ENCODE measurements at regions not wholly inside any gene's neighbourhood (a gene's known extent, or its start where the extent isn't known, plus 50 kb on each side); places are given as distances from the start of the nearest gene placed in this dataset.
"Not testable (repeated sequence)": the region's sequence is repeated elsewhere in the genome, so short reads cannot be mapped to it uniquely, and the experiment has no call there.

DNA sequence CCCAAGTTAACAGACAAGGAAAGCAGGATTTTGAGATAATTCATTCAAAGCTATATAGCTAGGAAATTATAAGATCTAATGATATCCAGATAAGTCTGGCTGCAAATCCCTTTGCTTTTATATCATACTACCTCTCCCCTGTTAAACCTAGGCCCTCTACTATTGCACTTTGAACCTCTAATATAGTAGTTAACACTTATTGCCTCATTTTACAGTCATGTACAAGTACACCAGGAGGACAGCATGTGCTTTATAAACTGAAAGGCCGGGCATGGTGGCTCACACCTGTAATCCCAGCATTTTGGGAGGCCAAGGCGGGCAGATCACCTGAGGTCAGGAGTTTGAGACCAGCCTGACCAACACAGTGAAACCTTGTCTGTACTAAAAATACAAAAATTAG is 234.4 kb upstream of the EDNRA start:
- H3K27me3 ChIP-seq (ENCODE audit: insufficient read depth, low read length); H3K4me2 ChIP-seq (ENCODE audit: low read length); H3K27ac ChIP-seq (ENCODE audit: low read depth, low read length); H2AFZ ChIP-seq (ENCODE audit: insufficient read depth, low read length, poor library complexity); H3K4ac ChIP-seq (ENCODE audit: low read depth, low read length); H3K14ac ChIP-seq (ENCODE audit: low read length); H4K91ac ChIP-seq (ENCODE audit: low read depth, low read length); H3K4me1 ChIP-seq (ENCODE audit: control insufficient read depth in 1 of 2, insufficient read depth in 2 of 2, low read length in 2 of 2); H3K36me3 ChIP-seq (ENCODE audit: control insufficient read depth in 1 of 2, insufficient read depth in 2 of 2, low read length in 2 of 2); H3K9me3 ChIP-seq (ENCODE audit: insufficient read depth, low read depth, low read length); H2BK5ac ChIP-seq (ENCODE audit: low read depth, low read length, poor library complexity); H3K9ac ChIP-seq (ENCODE audit: low read length); H2BK12ac ChIP-seq (ENCODE audit: low read length); H3K23ac ChIP-seq (ENCODE audit: low read length); H2BK120ac ChIP-seq (ENCODE audit: insufficient read depth, low read length, poor library complexity); H2AK5ac ChIP-seq (ENCODE audit: low read length); DNase-seq; H3K79me2 ChIP-seq (ENCODE audit: control insufficient read depth, insufficient read depth, low read length, poor library complexity); H3K79me1 ChIP-seq (ENCODE audit: low read length); H3K18ac ChIP-seq (ENCODE audit: low read length); H4K12ac ChIP-seq (ENCODE audit: low read depth, low read length); H3K4me3 ChIP-seq (ENCODE audit: low read depth, low read length); H4K8ac ChIP-seq (ENCODE audit: low read depth, low read length): not testable (repeated sequence)
- no CpG with 5 or more reads among the region's 2 CpGs for WGBS (ENCODE audit: extremely low coverage, insufficient coverage, insufficient read length)

DNA sequence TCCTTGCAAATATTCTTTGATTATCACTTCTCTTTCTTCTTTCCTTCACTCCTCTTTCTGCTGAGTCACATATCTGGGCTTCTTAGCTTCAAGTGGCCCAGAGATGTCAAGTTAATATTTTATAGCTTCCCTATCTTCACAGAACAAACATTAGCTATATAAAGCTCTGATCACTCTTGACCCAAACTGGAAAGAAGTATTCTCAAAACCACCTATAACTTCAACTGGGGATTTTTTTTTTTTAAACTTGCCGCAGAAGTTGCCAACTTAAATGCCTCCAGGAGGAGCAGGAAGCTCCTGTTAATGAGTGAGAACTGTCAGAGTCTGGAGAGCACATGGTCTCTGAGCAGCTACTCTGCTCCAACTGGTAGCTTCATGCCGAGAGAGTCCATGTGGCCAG is 233.3 kb upstream of the EDNRA start:
- H2BK12ac ChIP-seq (ENCODE audit: low read length): no peak overlapping the region
- WGBS (ENCODE audit: extremely low coverage, insufficient coverage, insufficient read length): no CpG with 5 or more reads among the region's 2 CpGs
- H3K9me3 ChIP-seq (ENCODE audit: insufficient read depth, low read depth, low read length): no peaks in the 10 kb centered on the region
- no peak overlapping the region for H4K12ac ChIP-seq (ENCODE audit: low read depth, low read length)
- no peaks in the 10 kb centered on the region for H3K36me3 ChIP-seq (ENCODE audit: control insufficient read depth in 1 of 2, insufficient read depth in 2 of 2, low read length in 2 of 2)
- H3K18ac ChIP-seq (ENCODE audit: low read length): no peak overlapping the region
- H3K27ac ChIP-seq (ENCODE audit: low read depth, low read length): no peak overlapping the region
- no peak overlapping the region for H3K9ac ChIP-seq (ENCODE audit: low read length)
- H2AK5ac ChIP-seq (ENCODE audit: low read length): no peak overlapping the region
- no peak overlapping the region for H4K8ac ChIP-seq (ENCODE audit: low read depth, low read length)
- no peaks in the 10 kb centered on the region for H3K79me2 ChIP-seq (ENCODE audit: control insufficient read depth, insufficient read depth, low read length, poor library complexity)
- H2BK5ac ChIP-seq (ENCODE audit: low read depth, low read length, poor library complexity): no peak overlapping the region
- no peak overlapping the region for H3K23ac ChIP-seq (ENCODE audit: low read length)
- no peak overlapping the region for H3K4me2 ChIP-seq (ENCODE audit: low read length)
- no peak overlapping the region for H3K14ac ChIP-seq (ENCODE audit: low read length)
- no peak overlapping the region for H3K4me3 ChIP-seq (ENCODE audit: low read depth, low read length)
- H3K4me1 ChIP-seq (ENCODE audit: control insufficient read depth in 1 of 2, insufficient read depth in 2 of 2, low read length in 2 of 2): peaks cover 0 to 2% of the 10 kb centered on the region in 2 experiments
- no peaks in the 10 kb centered on the region for H3K27me3 ChIP-seq (ENCODE audit: insufficient read depth, low read length)
- no peak overlapping the region for H2AFZ ChIP-seq (ENCODE audit: insufficient read depth, low read length, poor library complexity)
- no peak overlapping the region for H2BK120ac ChIP-seq (ENCODE audit: insufficient read depth, low read length, poor library complexity)
- H4K91ac ChIP-seq (ENCODE audit: low read depth, low read length): no peak overlapping the region
- no peak overlapping the region for H3K4ac ChIP-seq (ENCODE audit: low read depth, low read length)
- no peak for DNase-seq
- H3K79me1 ChIP-seq (ENCODE audit: low read length): no peaks in the 10 kb centered on the region

DNA sequence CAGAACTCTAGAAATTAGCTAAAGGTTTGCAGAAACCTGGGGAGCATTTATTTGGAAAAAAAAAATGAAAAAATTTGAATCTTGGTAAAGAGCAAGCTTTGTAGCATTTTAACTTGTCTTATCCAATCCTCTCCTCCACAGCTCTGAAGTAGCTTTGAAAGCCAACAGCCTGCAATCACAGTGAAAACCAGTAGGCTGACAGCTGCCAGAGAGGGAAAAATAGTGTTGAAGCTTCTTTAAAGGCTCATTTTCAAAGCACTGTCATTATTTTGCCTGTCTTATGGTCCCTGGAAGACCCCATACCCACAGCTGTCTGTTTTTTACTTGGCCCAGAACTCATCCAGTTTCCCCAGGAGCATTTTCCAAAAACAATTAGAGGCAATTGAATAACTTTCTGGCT is 230.8 kb upstream of the EDNRA start:
- Histone ChIP-seq H3K4me3 (ENCODE audit: low read depth, low read length) (no peak overlapping the region), H4K91ac (ENCODE audit: low read depth, low read length) (no peak overlapping the region), H3K4ac (ENCODE audit: low read depth, low read length) (no peak overlapping the region), H3K4me2 (ENCODE audit: low read length) (no peak overlapping the region), H2BK5ac (ENCODE audit: low read depth, low read length, poor library complexity) (no peak overlapping the region), H3K27me3 (ENCODE audit: insufficient read depth, low read length) (no peaks in the 10 kb centered on the region), H3K4me1 (ENCODE audit: control insufficient read depth in 1 of 2, insufficient read depth in 2 of 2, low read length in 2 of 2) (peaks cover 0 to under 1% of the 10 kb centered on the region in 2 experiments), H3K18ac (ENCODE audit: low read length) (no peak overlapping the region), H2BK120ac (ENCODE audit: insufficient read depth, low read length, poor library complexity) (no peak overlapping the region), H3K27ac (ENCODE audit: low read depth, low read length) (no peak overlapping the region), H3K36me3 (ENCODE audit: control insufficient read depth in 1 of 2, insufficient read depth in 2 of 2, low read length in 2 of 2) (no peaks in the 10 kb centered on the region), H2AFZ (ENCODE audit: insufficient read depth, low read length, poor library complexity) (no peak overlapping the region), H4K12ac (ENCODE audit: low read depth, low read length) (no peak overlapping the region), H4K8ac (ENCODE audit: low read depth, low read length) (no peak overlapping the region), H3K79me2 (ENCODE audit: control insufficient read depth, insufficient read depth, low read length, poor library complexity) (no peaks in the 10 kb centered on the region), H3K9me3 (ENCODE audit: insufficient read depth, low read depth, low read length) (no peaks in the 10 kb centered on the region), H3K9ac (ENCODE audit: low read length) (no peak overlapping the region), H3K79me1 (ENCODE audit: low read length) (no peaks in the 10 kb centered on the region), H3K23ac (ENCODE audit: low read length) (no peak overlapping the region), H2AK5ac (ENCODE audit: low read length) (no peak overlapping the region), H2BK12ac (ENCODE audit: low read length) (no peak overlapping the region), H3K14ac (ENCODE audit: low read length) (no peak overlapping the region)
- DNase-seq: no peak

DNA sequence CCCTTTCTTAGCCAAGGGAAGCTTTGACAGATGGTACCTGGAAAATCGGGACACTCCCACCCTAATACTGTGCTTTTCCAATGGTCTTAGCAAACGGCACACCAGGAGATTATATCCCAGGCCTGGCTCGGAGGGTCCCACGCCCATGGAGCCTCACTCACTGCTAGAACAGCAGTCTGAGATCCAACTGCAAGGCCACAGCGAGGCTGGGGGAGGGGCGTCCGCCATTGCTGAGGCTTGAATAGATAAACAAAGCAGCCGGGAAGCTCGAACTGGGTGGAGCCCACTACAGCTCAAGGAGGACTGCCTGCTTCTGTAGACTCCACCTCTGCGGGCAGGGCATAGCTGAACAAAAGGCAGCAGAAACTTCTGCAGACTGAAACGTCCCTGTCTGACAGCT is 225.6 kb upstream of the EDNRA start:
- not testable (repeated sequence) for H3K79me2 ChIP-seq (ENCODE audit: control insufficient read depth, insufficient read depth, low read length, poor library complexity); H2BK5ac ChIP-seq (ENCODE audit: low read depth, low read length, poor library complexity); H2AFZ ChIP-seq (ENCODE audit: insufficient read depth, low read length, poor library complexity); H3K27me3 ChIP-seq (ENCODE audit: insufficient read depth, low read length); H2BK120ac ChIP-seq (ENCODE audit: insufficient read depth, low read length, poor library complexity); DNase-seq; H3K14ac ChIP-seq (ENCODE audit: low read length); H4K91ac ChIP-seq (ENCODE audit: low read depth, low read length); H3K27ac ChIP-seq (ENCODE audit: low read depth, low read length); H3K18ac ChIP-seq (ENCODE audit: low read length); H2BK12ac ChIP-seq (ENCODE audit: low read length); H3K9ac ChIP-seq (ENCODE audit: low read length); H3K4ac ChIP-seq (ENCODE audit: low read depth, low read length); H3K4me2 ChIP-seq (ENCODE audit: low read length); H3K36me3 ChIP-seq (ENCODE audit: control insufficient read depth in 1 of 2, insufficient read depth in 2 of 2, low read length in 2 of 2); H3K23ac ChIP-seq (ENCODE audit: low read length); H4K12ac ChIP-seq (ENCODE audit: low read depth, low read length); H2AK5ac ChIP-seq (ENCODE audit: low read length); H4K8ac ChIP-seq (ENCODE audit: low read depth, low read length); H3K4me3 ChIP-seq (ENCODE audit: low read depth, low read length); H3K9me3 ChIP-seq (ENCODE audit: insufficient read depth, low read depth, low read length); H3K79me1 ChIP-seq (ENCODE audit: low read length); H3K4me1 ChIP-seq (ENCODE audit: control insufficient read depth in 1 of 2, insufficient read depth in 2 of 2, low read length in 2 of 2)
- no CpG with 5 or more reads among the region's 11 CpGs for WGBS (ENCODE audit: extremely low coverage, insufficient coverage, insufficient read length)

DNA sequence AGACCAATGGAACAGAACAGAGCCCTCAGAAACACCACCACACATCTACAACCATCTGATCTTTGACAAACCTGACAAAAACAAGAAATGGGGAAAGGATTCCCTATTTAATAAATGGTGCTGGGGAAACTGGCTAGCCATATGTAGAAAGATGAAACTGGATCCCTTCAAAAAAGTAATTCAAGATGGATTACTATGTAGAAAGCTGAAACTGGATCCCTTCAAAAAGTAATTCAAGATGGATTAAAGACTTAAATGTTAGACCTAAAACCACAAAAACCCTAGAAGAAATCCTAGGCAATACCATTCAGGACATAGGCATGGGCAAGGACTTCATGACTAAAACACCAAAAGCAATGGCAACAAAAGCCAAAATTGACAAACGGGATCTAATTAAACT is 221.6 kb upstream of the EDNRA start:
- H4K8ac ChIP-seq (ENCODE audit: low read depth, low read length); H2AFZ ChIP-seq (ENCODE audit: insufficient read depth, low read length, poor library complexity); DNase-seq; H3K27me3 ChIP-seq (ENCODE audit: insufficient read depth, low read length); H2BK120ac ChIP-seq (ENCODE audit: insufficient read depth, low read length, poor library complexity); H2BK12ac ChIP-seq (ENCODE audit: low read length); H3K23ac ChIP-seq (ENCODE audit: low read length); H3K79me2 ChIP-seq (ENCODE audit: control insufficient read depth, insufficient read depth, low read length, poor library complexity); H2AK5ac ChIP-seq (ENCODE audit: low read length); H3K4ac ChIP-seq (ENCODE audit: low read depth, low read length); H3K4me3 ChIP-seq (ENCODE audit: low read depth, low read length); H4K12ac ChIP-seq (ENCODE audit: low read depth, low read length); H3K9ac ChIP-seq (ENCODE audit: low read length); H3K79me1 ChIP-seq (ENCODE audit: low read length); H3K4me2 ChIP-seq (ENCODE audit: low read length); H4K91ac ChIP-seq (ENCODE audit: low read depth, low read length); H3K27ac ChIP-seq (ENCODE audit: low read depth, low read length); H3K14ac ChIP-seq (ENCODE audit: low read length); H2BK5ac ChIP-seq (ENCODE audit: low read depth, low read length, poor library complexity); H3K36me3 ChIP-seq (ENCODE audit: control insufficient read depth in 1 of 2, insufficient read depth in 2 of 2, low read length in 2 of 2); H3K9me3 ChIP-seq (ENCODE audit: insufficient read depth, low read depth, low read length); H3K4me1 ChIP-seq (ENCODE audit: control insufficient read depth in 1 of 2, insufficient read depth in 2 of 2, low read length in 2 of 2); H3K18ac ChIP-seq (ENCODE audit: low read length): not testable (repeated sequence)
- WGBS (ENCODE audit: extremely low coverage, insufficient coverage, insufficient read length): no CpG with 5 or more reads among the region's 1 CpG
